ENCODE measurements at regions not wholly inside any gene's neighbourhood (a gene's known extent, or its start where the extent isn't known, plus 50 kb on each side); places are given as distances from the start of the nearest gene placed in this dataset. TPM values are rescaled to one million over a fixed set of nuclear protein-coding genes. Genes with fewer than 3 reads are reported as not detected.

GRCh38 chr17:10899281-10899680, 61.4 kb upstream of the PIRT start:
- Histone ChIP-seq H3K9me2 (ENCODE audit: insufficient read depth, low read length) (no peaks in the 10 kb centered on the region), H3K79me2 (ENCODE audit: insufficient read depth, low read depth, low read length) (no peaks in the 10 kb centered on the region), H3K36me3 (ENCODE audit: insufficient read depth, low read length) (no peaks in the 10 kb centered on the region), H2AFZ (ENCODE audit: low read length) (no peak overlapping the region), H3K4me2 (ENCODE audit: low read length) (no peak overlapping the region), H3K27ac (ENCODE audit: low read depth, low read length, poor library complexity, severe bottlenecking) (no peak overlapping the region), H3K4me3 (ENCODE audit: low read depth, low read length, poor library complexity, severe bottlenecking) (no peak overlapping the region), H4K20me1 (ENCODE audit: insufficient read depth, low read length) (no peaks in the 10 kb centered on the region), H3K4me1 (ENCODE audit: insufficient read depth, low read length, poor library complexity, severe bottlenecking) (no peaks in the 10 kb centered on the region), H3K9me3 (ENCODE audit: low read length) (no peaks in the 10 kb centered on the region)
- no TSS peak for BruUV-seq (replicated peaks)
- TF ChIP-seq CTCF (conservative IDR thresholded peaks at IDR 0.05; ENCODE audit: low read length) = no peak
- POLR2A ChIA-PET = no interaction called here
- CTCF ChIA-PET (ENCODE audit: unreplicated experiment) = no interaction called here
- no peak for DNase-seq (ENCODE audit: low spot score)
- intact Hi-C loops (cut with micrococcal nuclease; ENCODE audit: unreplicated experiment) = no loop called here

- no peaks in the 10 kb centered on the region for H3K4me1 ChIP-seq (ENCODE audit: insufficient read depth, low read length, poor library complexity, severe bottlenecking)
- no TSS peak for BruUV-seq (replicated peaks)
- no peaks in the 10 kb centered on the region for H3K9me3 ChIP-seq (ENCODE audit: low read length)
- ChIA-PET POLR2A (no interaction called here), CTCF (ENCODE audit: unreplicated experiment) (no interaction called here)
- no peak for DNase-seq (ENCODE audit: low spot score)
- H3K4me2 ChIP-seq (ENCODE audit: low read length) = no peak overlapping the region
- H3K4me3 ChIP-seq (ENCODE audit: low read depth, low read length, poor library complexity, severe bottlenecking) = no peak overlapping the region
- intact Hi-C loops (cut with micrococcal nuclease; ENCODE audit: unreplicated experiment) = no loop called here
- no peaks in the 10 kb centered on the region for H3K9me2 ChIP-seq (ENCODE audit: insufficient read depth, low read length)
- TF ChIP-seq CTCF (conservative IDR thresholded peaks at IDR 0.05; ENCODE audit: low read length) (no peak), EZH2phosphoT487 (IDR thresholded peaks at IDR 0.05; ENCODE audit: borderline replicate concordance, low read depth, low read length) (no peak)
- H3K79me2 ChIP-seq (ENCODE audit: insufficient read depth, low read depth, low read length) = no peaks in the 10 kb centered on the region
- H4K20me1 ChIP-seq (ENCODE audit: insufficient read depth, low read length) = no peaks in the 10 kb centered on the region
- no peaks in the 10 kb centered on the region for H3K36me3 ChIP-seq (ENCODE audit: insufficient read depth, low read length)
- no peak overlapping the region for H3K27ac ChIP-seq (ENCODE audit: low read depth, low read length, poor library complexity, severe bottlenecking)
- H2AFZ ChIP-seq (ENCODE audit: low read length) = no peak overlapping the region
Observed at GRCh38 chr17:10894220-10894619, 56.3 kb upstream of the PIRT start.

- Histone ChIP-seq H3K4me3 (ENCODE audit: low read depth, low read length, poor library complexity, severe bottlenecking) (no peak overlapping the region), H3K36me3 (ENCODE audit: insufficient read depth, low read length) (no peaks in the 10 kb centered on the region), H4K20me1 (ENCODE audit: insufficient read depth, low read length) (no peaks in the 10 kb centered on the region), H3K9me3 (ENCODE audit: low read length) (no peaks in the 10 kb centered on the region), H3K9me2 (ENCODE audit: insufficient read depth, low read length) (no peaks in the 10 kb centered on the region), H3K4me1 (ENCODE audit: insufficient read depth, low read length, poor library complexity, severe bottlenecking) (no peaks in the 10 kb centered on the region), H3K79me2 (ENCODE audit: insufficient read depth, low read depth, low read length) (no peaks in the 10 kb centered on the region), H2AFZ (ENCODE audit: low read length) (no peak overlapping the region), H3K4me2 (ENCODE audit: low read length) (no peak overlapping the region), H3K27ac (ENCODE audit: low read depth, low read length, poor library complexity, severe bottlenecking) (no peak overlapping the region)
- DNase-seq (ENCODE audit: low spot score) = no peak
- TF ChIP-seq EZH2phosphoT487 (IDR thresholded peaks at IDR 0.05; ENCODE audit: borderline replicate concordance, low read depth, low read length) (no peak), CTCF (conservative IDR thresholded peaks at IDR 0.05; ENCODE audit: low read length) (no peak)
- ChIA-PET CTCF (ENCODE audit: unreplicated experiment) (no interaction called here), POLR2A (interaction anchor here (0.6 to 0.7 kb wide), 3 partner anchors 92 to 1638 kb away, joined by 3 to 5 read pairs (median 3); no protein-coding TSS in a partner anchor)
- BruUV-seq (replicated peaks) = no TSS peak
- intact Hi-C loops (cut with micrococcal nuclease; ENCODE audit: unreplicated experiment) = no loop called here
Observed at GRCh38 chr17:10888858-10889257, 51.0 kb upstream of the PIRT start.

Small RNA genes in the stretch of these regions (small RNA-seq; reads per million reads assigned to genes)
- not detected for gene RN7SL601P
